PC-3 (cell line): ENCODE measurements at regions not wholly inside any gene's neighbourhood (a gene's known extent, or its start where the extent isn't known, plus 50 kb on each side); places are given as distances from the start of the nearest gene placed in this dataset.

Experiments used
- ATAC-seq: fragments of 200-7000 bp; cut with Tn5 transposase; 2 replicates; pipeline ENCODE4 v1.9.1; 2020; ENCODE audit warnings: mild to moderate bottlenecking, moderate library complexity
- BruUV-seq: library from RNA; stranded (reverse); fragments of 400-500 nt; replicated peaks from 2 replicates; lab custom pipeline; 2021; lab: Mats Ljungman, UMichigan
- CTCF ChIA-PET: fragments of 300-600 bp; sonication (Branson Sonifier 250); formaldehyde crosslinking; loops from one replicate; lab custom pipeline; 2022; ENCODE audit warnings: antibody characterized with exemption; lab: Charles Lee
- POLR2A ChIA-PET: fragments of 300-600 bp; sonication (Branson Sonifier 250); formaldehyde crosslinking; loops from one replicate; lab custom pipeline; 2022; ENCODE audit warnings: antibody characterized with exemption; ENCODE audit not compliant: unreplicated experiment; lab: Charles Lee
- DNase-seq: peaks from one replicate; pipeline ENCODE4 v3.0.0-alpha.2; 2015
- H2AFZ ChIP-seq: fragments of 300-600 bp; sonication (generic); 2 replicates; pipeline ENCODE4 v1.6.0; 2016; ENCODE audit warnings: antibody characterized with exemption, low read length
- H3F3A ChIP-seq: fragments of 300-600 bp; sonication (generic); one replicate; pipeline ENCODE4 v1.6.0; 2017; ENCODE audit warnings: antibody characterized with exemption, low read length, control low read depth, mild to moderate bottlenecking; ENCODE audit not compliant: unreplicated experiment
- H3K27ac ChIP-seq: fragments of 300-600 bp; sonication (generic); 2 replicates; pipeline ENCODE4 v1.5.1; 2016; ENCODE audit warnings: mild to moderate bottlenecking, low read length
- H3K27me3 ChIP-seq: fragments of 300-600 bp; sonication (generic); 2 replicates; pipeline ENCODE4 v1.6.1; 2016; ENCODE audit warnings: low read length, mixed read lengths
- H3K36me3 ChIP-seq: fragments of 300-600 bp; sonication (generic); 2 replicates; pipeline ENCODE4 v1.6.1; 2016; ENCODE audit warnings: low read depth, mixed run types, low read length, mixed read lengths
- H3K4me1 ChIP-seq: fragments of 300-600 bp; sonication (generic); 2 replicates; pipeline ENCODE4 v1.5.1; 2016; ENCODE audit warnings: low read length; ENCODE audit not compliant: insufficient read depth
- H3K4me2 ChIP-seq: fragments of 300-600 bp; sonication (generic); 2 replicates; pipeline ENCODE4 v1.6.0; 2016; ENCODE audit warnings: low read length
- H3K4me3 ChIP-seq: fragments of 300-600 bp; sonication (generic); 2 replicates; pipeline ENCODE4 v1.5.1; 2016; ENCODE audit warnings: mild to moderate bottlenecking, low read length, mixed read lengths
- H3K79me2 ChIP-seq: fragments of 300-600 bp; sonication (generic); 2 replicates; pipeline ENCODE4 v1.6.1; 2017; ENCODE audit warnings: low read length, mixed read lengths
- H3K9ac ChIP-seq: fragments of 300-600 bp; sonication (generic); 2 replicates; pipeline ENCODE4 v1.6.0; 2016; ENCODE audit warnings: mild to moderate bottlenecking, low read length
- H3K9me2 ChIP-seq: fragments of 300-600 bp; sonication (generic); replicated peaks from 2 replicates; pipeline ENCODE4 v1.6.1; 2016; ENCODE audit warnings: mixed run types, low read length, mixed read lengths
- H3K9me3 ChIP-seq: fragments of 300-600 bp; sonication (generic); 2 replicates; pipeline ENCODE4 v1.6.1; 2016; ENCODE audit warnings: low read length, mixed read lengths
- H4K20me1 ChIP-seq: fragments of 300-600 bp; sonication (generic); 2 replicates; pipeline ENCODE4 v1.6.1; 2016; ENCODE audit warnings: low read length, mixed read lengths
- EZH2 ChIP-seq: fragments of 300-600 bp; sonication (generic); IDR thresholded peaks from one replicate; pipeline ENCODE4 v1.6.1; 2017; ENCODE audit warnings: antibody characterized with exemption, mild to moderate bottlenecking, low read length; ENCODE audit not compliant: unreplicated experiment
- EZH2phosphoT487 ChIP-seq: fragments of 300-600 bp; sonication (generic); IDR thresholded peaks from 2 replicates; pipeline ENCODE4 v1.6.1; 2018; ENCODE audit warnings: mild to moderate bottlenecking, antibody characterized with exemption, low read length, borderline replicate concordance
- intact Hi-C: fragments of 100-400 bp; cut with micrococcal nuclease; formaldehyde crosslinking; loops from 2 replicates; pipeline ENCODE4 v1.9.0; 2023
- TF ChIP-seq, protein P1 (sequence below): fragments of 300-600 bp; sonication (generic); conservative IDR thresholded peaks from 2 replicates; pipeline ENCODE4 v1.5.1; 2017; ENCODE audit warnings: antibody characterized with exemption, low read depth, mild to moderate bottlenecking, low read length

DNA sequence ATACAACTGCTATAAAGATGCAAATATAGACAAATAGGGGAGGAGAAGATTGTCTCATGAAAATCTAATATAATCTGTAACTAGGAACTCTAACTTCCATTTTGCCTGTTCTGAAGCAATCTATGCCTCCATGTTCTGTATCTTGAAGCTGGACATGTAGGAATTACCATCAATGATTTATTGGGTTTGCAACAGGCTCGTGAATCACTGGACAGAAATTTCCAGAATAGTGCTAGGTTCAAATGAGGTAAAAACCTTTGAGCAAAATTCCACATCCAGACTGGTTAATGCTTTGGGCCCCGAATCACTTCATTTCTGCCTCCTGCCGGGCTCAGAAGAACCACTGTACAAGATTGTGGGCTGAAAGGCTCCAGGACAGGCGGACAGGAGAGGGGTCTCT lies 110.7 kb upstream of the CTTNBP2NL start:
- DNase-seq (no peak), ATAC-seq (no peak)
- Histone ChIP-seq H3K9ac (no peak overlapping the region), H3F3A (no peaks in the 10 kb centered on the region), H3K79me2 (no peaks in the 10 kb centered on the region), H3K36me3 (no peaks in the 10 kb centered on the region), H2AFZ (no peak overlapping the region), H3K27ac (no peak overlapping the region), H3K4me1 (no peaks in the 10 kb centered on the region), H3K9me2 (no peaks in the 10 kb centered on the region), H3K9me3 (no peaks in the 10 kb centered on the region), H4K20me1 (no peaks in the 10 kb centered on the region), H3K27me3 (peaks cover 54% of the 10 kb centered on the region), H3K4me2 (no peak overlapping the region), H3K4me3 (no peak overlapping the region)
- CTCF ChIA-PET = no interaction called here
- BruUV-seq = no TSS peak
- POLR2A ChIA-PET = no interaction called here
- intact Hi-C loops = no loop called here
- TF ChIP-seq EZH2phosphoT487 = no peak
- no peak for TF ChIP-seq EZH2
- TF ChIP-seq, protein P1, sequence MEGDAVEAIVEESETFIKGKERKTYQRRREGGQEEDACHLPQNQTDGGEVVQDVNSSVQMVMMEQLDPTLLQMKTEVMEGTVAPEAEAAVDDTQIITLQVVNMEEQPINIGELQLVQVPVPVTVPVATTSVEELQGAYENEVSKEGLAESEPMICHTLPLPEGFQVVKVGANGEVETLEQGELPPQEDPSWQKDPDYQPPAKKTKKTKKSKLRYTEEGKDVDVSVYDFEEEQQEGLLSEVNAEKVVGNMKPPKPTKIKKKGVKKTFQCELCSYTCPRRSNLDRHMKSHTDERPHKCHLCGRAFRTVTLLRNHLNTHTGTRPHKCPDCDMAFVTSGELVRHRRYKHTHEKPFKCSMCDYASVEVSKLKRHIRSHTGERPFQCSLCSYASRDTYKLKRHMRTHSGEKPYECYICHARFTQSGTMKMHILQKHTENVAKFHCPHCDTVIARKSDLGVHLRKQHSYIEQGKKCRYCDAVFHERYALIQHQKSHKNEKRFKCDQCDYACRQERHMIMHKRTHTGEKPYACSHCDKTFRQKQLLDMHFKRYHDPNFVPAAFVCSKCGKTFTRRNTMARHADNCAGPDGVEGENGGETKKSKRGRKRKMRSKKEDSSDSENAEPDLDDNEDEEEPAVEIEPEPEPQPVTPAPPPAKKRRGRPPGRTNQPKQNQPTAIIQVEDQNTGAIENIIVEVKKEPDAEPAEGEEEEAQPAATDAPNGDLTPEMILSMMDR = no peak

DNA sequence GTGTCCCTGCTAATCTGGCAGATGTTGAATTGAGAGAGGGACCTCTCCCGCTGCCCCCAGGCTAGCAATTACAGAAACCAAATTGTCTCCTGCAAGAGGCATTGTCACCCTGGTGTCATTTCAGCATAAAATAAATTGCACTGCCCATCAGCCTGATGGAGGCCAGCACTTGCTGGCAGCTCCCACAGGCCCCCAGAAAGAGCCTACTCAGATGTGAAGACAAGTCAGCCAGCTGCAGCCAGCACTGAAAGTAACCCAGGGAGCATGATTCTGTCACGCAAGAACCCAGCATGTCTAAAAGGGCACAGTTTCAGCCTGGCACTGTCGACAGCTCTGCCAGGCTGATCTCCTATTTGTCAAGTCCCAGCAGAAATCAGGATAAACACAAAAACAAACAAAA lies 110.3 kb upstream of the CTTNBP2NL start:
- Histone ChIP-seq H3K4me3 (no peak overlapping the region), H3K27ac (no peak overlapping the region), H2AFZ (no peak overlapping the region), H4K20me1 (no peaks in the 10 kb centered on the region), H3K4me2 (no peak overlapping the region), H3K27me3 (peaks cover 53% of the 10 kb centered on the region), H3K9ac (no peak overlapping the region), H3K4me1 (no peaks in the 10 kb centered on the region), H3K9me2 (no peaks in the 10 kb centered on the region), H3K79me2 (no peaks in the 10 kb centered on the region), H3F3A (no peaks in the 10 kb centered on the region), H3K9me3 (no peaks in the 10 kb centered on the region), H3K36me3 (no peaks in the 10 kb centered on the region)
- DNase-seq = no peak
- no peak for ATAC-seq
- CTCF ChIA-PET = no interaction called here
- intact Hi-C loops = no loop called here
- TF ChIP-seq EZH2 (no peak), EZH2phosphoT487 (no peak)
- TF ChIP-seq, protein P1 = no peak
- no TSS peak for BruUV-seq
- POLR2A ChIA-PET = no interaction called here

GRCh38 chr1:112296908-112297307 lies 99.1 kb upstream of the CTTNBP2NL start:
- Histone ChIP-seq H3K4me2 (no peak overlapping the region), H3K4me3 (no peak overlapping the region), H3F3A (no peaks in the 10 kb centered on the region), H3K36me3 (no peaks in the 10 kb centered on the region), H3K9ac (no peak overlapping the region), H3K4me1 (no peaks in the 10 kb centered on the region), H3K27me3 (peaks cover 28% of the 10 kb centered on the region; the same call in 1 of the 2 replicates), H4K20me1 (no peaks in the 10 kb centered on the region), H3K79me2 (no peaks in the 10 kb centered on the region), H3K9me3 (no peaks in the 10 kb centered on the region), H3K9me2 (no peaks in the 10 kb centered on the region), H3K27ac (no peak overlapping the region), H2AFZ (no peak overlapping the region)
- ChIA-PET POLR2A (no interaction called here), CTCF (no interaction called here)
- TF ChIP-seq EZH2phosphoT487 (no peak), EZH2 (no peak)
- TF ChIP-seq, protein P1 = no peak
- BruUV-seq = no TSS peak
- ATAC-seq (no peak), DNase-seq (peak; percentile 5)
- intact Hi-C loops = loop anchor here (5.0 kb wide), 1 partner anchor 70 kb away; no protein-coding TSS in a partner anchor
